Stimulated activated naive CD4-positive, alpha-beta T cell (primary cell): ENCODE measurements at regions not wholly inside any gene's neighbourhood (a gene's known extent, or its start where the extent isn't known, plus 50 kb on each side); places are given as distances from the start of the nearest gene placed in this dataset.
A peak's percentile ranks its signal among the peaks of the same experiment; 100 is the strongest.

Source experiments
- DNase-seq, 6 experiments: peaks; one replicate each; lab custom pipeline; 2025; lab: John Stamatoyannopoulos, UW

- no peak for DNase-seq
Observed at GRCh38 chr12:67535176-67535575, 113.4 kb upstream of the DYRK2 start.

- no peak for DNase-seq
Observed at GRCh38 chr12:67535971-67536370, 112.6 kb upstream of the DYRK2 start.

- DNase-seq, result no peak
Observed at GRCh38 chr12:67539329-67539728, 109.2 kb upstream of the DYRK2 start.

GRCh38 chr12:67539946-67540345, 108.6 kb upstream of the DYRK2 start:
- DNase-seq, result no peak

GRCh38 chr12:67540920-67541624, 107.5 kb upstream of the DYRK2 start:
- no peak for DNase-seq

- peak in 5 of 6 experiments; percentile 2 to 61 (median 28) for DNase-seq
Observed at GRCh38 chr12:67541625-67541991, 106.9 kb upstream of the DYRK2 start.

GRCh38 chr12:67543021-67543770, 105.3 kb upstream of the DYRK2 start:
- no peak for DNase-seq

GRCh38 chr12:67545298-67545697, 103.2 kb upstream of the DYRK2 start:
- DNase-seq, result peak in 1 of 6 experiments; percentile 2

- DNase-seq, result no peak
Observed at GRCh38 chr12:67546746-67547145, 101.8 kb upstream of the DYRK2 start.

GRCh38 chr12:67555075-67555717, 93.3 kb upstream of the DYRK2 start:
- DNase-seq, result peak in 4 of 6 experiments; percentile 8 to 41 (median 21)

- DNase-seq, result no peak
Observed at GRCh38 chr12:67558775-67559174, 89.8 kb upstream of the DYRK2 start.

- DNase-seq, result no peak
Observed at GRCh38 chr12:67559751-67560150, 88.8 kb upstream of the DYRK2 start.

- no peak for DNase-seq
Observed at GRCh38 chr12:67562513-67563287, 85.8 kb upstream of the DYRK2 start.

- no peak for DNase-seq
Observed at GRCh38 chr12:67568055-67568454, 80.5 kb upstream of the DYRK2 start.

- no peak for DNase-seq
Observed at GRCh38 chr12:67572492-67572891, 76.1 kb upstream of the DYRK2 start.

GRCh38 chr12:67573566-67573965, 75.0 kb upstream of the DYRK2 start:
- DNase-seq, result no peak

GRCh38 chr12:67578976-67579661, 69.4 kb upstream of the DYRK2 start:
- peak in 3 of 6 experiments; percentile 71 to 77 (median 73) for DNase-seq

GRCh38 chr12:67579662-67580003, 68.9 kb upstream of the DYRK2 start:
- peak in 1 of 6 experiments; percentile 2 for DNase-seq

- DNase-seq, result no peak
Observed at GRCh38 chr12:67582238-67582834, 66.2 kb upstream of the DYRK2 start.

- no peak for DNase-seq
Observed at GRCh38 chr12:67582844-67583243, 65.7 kb upstream of the DYRK2 start.

- DNase-seq, result no peak
Observed at GRCh38 chr12:67586951-67587350, 61.6 kb upstream of the DYRK2 start.
